ENCODE measurements at regions not wholly inside any gene's neighbourhood (a gene's known extent, or its start where the extent isn't known, plus 50 kb on each side); places are given as distances from the start of the nearest gene placed in this dataset.

GRCh38 chr17:33838281-33838680, 416.8 kb upstream of the CCL2 start:
- TF ChIP-seq, protein P1, sequence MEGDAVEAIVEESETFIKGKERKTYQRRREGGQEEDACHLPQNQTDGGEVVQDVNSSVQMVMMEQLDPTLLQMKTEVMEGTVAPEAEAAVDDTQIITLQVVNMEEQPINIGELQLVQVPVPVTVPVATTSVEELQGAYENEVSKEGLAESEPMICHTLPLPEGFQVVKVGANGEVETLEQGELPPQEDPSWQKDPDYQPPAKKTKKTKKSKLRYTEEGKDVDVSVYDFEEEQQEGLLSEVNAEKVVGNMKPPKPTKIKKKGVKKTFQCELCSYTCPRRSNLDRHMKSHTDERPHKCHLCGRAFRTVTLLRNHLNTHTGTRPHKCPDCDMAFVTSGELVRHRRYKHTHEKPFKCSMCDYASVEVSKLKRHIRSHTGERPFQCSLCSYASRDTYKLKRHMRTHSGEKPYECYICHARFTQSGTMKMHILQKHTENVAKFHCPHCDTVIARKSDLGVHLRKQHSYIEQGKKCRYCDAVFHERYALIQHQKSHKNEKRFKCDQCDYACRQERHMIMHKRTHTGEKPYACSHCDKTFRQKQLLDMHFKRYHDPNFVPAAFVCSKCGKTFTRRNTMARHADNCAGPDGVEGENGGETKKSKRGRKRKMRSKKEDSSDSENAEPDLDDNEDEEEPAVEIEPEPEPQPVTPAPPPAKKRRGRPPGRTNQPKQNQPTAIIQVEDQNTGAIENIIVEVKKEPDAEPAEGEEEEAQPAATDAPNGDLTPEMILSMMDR (IDR thresholded peaks at IDR 0.05) = no peak
- TF ChIP-seq EP300 (IDR thresholded peaks at IDR 0.05) = no peak
- no peak for TF ChIP-seq POLR2A (IDR thresholded peaks at IDR 0.05)
- TF ChIP-seq POLR2AphosphoS5 (IDR thresholded peaks at IDR 0.05) = no peak
